HG03066 (cell line): ENCODE measurements at regions not wholly inside any gene's neighbourhood (a gene's known extent, or its start where the extent isn't known, plus 50 kb on each side); places are given as distances from the start of the nearest gene placed in this dataset.
"Not testable (repeated sequence)": the region's sequence is repeated elsewhere in the genome, so short reads cannot be mapped to it uniquely, and the experiment has no call there.

Experiments used
- ATAC-seq: cut with Tn5 transposase; IDR thresholded peaks from one replicate; pipeline ENCODE4 v1.9.1; 2021; ENCODE audit warnings: low read depth; ENCODE audit not compliant: unreplicated experiment

DNA sequence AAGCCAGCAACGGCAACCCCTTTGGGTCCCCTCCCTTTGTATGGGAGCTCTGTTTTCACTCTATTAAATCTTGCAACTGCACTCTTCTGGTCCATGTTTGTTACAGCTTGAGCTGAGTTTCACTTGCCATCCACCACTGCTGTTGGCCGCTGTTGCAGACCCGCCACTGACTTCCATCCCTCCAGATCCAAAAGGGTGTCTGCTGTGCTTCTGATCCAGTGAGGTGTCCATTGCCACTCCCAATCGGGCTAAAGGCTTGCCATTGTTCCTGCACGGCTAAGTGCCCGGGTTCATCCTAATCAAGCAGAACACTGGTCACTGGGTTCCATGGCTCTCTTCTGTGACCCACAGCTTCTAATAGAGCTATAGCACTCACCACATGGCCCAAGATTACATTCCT lies 615.1 kb downstream of the CETN3 start:
- ATAC-seq: not testable (repeated sequence)

GRCh38 chr5:89779734-89780133 lies 629.8 kb downstream of the CETN3 start:
- not testable (repeated sequence) for ATAC-seq

DNA sequence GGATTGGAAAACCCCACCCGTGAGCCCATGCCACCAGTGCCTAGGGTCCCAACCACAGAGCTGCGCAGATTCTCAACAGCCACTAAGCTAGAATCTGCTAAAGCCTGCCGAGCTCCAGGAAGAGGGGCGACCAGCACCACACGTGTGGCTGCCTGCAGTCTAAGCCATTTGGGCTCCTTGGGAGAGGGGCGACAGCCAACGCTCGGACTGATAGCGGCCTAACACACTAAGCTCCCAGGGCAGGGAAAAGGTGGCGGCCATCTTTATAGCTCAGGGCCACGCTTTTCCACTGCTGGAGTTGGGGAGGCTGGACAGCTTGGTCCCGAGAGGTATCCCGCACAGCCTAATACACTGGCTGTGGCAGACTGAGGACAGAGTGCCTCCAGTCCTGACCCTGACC lies 631.8 kb downstream of the CETN3 start:
- ATAC-seq: no peak

DNA sequence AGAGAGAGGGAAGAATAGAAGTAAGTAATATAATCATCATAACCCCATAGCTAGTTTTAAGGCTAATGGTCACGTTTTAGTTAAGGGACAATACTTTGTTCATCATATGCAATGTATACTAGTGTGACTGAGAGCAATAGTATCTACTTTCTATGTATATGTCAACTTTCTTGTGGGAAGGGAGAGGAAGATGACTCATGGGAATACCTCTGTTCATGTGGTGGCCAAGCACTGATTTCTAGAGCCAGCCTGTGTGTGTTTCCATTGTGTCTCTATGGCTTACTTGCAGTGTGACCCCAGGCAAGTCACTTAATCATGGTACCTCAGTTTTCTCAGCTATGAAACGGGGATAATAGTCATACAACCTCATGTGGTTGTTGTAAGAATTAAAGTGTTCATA lies 639.6 kb downstream of the CETN3 start:
- no peak for ATAC-seq

DNA sequence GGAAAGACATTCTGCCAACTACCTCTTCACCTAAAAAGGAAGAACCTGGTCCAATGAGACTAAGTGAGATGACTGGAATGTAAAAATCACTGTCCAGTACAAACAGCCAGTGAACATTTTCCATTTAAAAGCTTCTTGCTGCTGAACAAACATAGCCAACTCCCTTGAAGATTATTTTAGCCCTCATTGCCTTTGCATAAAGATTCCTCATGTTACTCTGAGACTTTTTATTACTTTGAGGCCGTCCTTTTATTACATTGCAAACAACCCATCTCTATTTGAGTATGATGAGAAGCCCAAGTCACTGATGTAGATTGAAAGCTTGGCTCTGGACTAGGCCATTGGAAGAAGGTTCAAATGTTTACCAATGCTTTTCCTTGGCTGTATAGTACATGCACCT lies 649.8 kb downstream of the CETN3 start:
- ATAC-seq: no peak

DNA sequence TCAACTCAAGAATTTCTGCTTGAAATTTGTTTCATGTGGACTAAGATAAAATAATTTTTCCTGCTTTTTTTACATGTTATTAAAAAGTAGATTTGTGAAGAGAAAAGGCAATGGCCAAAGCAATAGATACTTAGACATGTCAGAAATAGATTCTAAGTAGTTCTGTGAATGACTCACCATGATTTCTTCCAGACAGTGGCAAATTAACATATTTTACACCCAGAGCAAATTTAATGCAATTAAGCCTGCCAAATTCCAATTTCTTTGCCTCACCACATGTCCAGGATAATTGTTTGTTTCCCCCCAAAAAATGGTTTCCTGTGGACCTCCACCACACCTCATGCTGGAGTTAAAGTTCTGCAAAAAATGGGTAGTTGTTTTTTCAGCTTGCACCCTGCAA lies 651.4 kb downstream of the CETN3 start:
- no peak for ATAC-seq

GRCh38 chr5:89756955-89757354 lies 652.6 kb downstream of the CETN3 start:
- no peak for ATAC-seq

DNA sequence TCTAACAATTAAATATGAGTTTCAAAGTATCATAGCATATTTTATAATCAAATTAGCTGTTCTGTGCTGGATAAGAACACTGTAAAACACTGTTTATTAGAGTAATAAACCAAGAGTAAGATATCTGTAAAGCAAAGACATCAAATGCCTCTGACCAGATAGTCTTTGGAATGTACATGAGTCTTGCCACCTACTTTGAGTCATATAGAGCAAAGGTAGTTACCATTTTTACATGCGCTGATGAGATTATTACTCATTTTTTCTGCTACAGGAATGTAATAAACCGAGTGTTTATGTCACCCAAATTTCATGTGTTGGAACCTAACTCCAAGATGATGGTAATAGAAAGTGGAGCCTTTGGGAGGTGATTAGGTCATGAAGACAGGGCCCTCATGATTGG lies 654.5 kb downstream of the CETN3 start:
- ATAC-seq: no peak

GRCh38 chr5:89735082-89735481 lies 674.5 kb downstream of the CETN3 start:
- no peak for ATAC-seq

DNA sequence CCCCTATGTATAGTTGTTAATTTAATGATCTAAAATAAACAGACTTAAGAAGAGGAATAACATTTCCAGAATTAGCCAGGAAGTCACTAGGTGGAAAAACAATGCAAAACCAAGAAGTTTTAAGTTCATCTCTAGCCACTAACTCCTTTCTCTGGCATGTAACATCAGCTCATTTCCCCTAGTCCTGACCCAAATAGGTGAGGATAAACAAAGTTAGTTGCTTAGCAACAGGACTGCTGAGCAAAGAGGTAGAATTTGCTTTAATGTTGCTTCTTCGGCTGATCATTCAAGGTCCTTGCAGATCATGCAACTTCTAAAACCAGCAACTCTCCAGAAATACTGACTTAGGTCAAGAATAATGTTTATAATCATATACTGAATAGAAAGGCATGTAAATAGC lies 675.8 kb downstream of the CETN3 start:
- no peak for ATAC-seq

DNA sequence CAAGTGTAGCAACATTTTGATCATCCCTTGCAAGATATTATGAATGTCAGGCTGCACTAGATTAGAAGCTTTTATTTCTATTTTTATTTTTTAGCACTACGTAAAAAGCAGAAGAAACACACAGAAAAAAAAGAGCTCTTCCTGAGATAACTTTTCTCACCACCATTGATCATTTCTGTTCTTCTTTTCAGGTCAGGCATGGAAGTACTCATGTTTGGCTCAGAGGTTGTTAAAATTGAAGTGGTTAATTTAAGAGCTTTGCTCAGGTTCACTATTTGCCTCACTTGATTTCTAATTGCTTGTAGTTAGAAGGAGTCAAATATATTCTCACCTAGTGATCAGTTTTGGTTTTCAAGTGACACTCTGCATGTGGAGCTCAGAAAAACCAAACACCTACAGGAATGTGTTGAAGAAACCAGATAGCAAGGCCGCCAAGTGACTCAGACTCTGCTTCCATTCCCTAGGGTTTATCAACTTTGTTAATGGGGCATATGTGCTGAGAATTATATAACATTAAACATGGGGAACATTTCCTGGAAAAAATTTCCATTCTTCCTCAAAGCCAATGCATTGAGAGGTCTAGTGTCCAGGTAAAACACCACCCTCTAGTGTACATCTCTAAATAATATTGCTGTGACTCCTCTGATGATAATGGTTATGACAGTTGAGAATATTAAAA lies 679.8 kb downstream of the CETN3 start:
- no peak for ATAC-seq

- no peak for ATAC-seq
Measured at GRCh38 chr5:89728750-89729149, 680.8 kb downstream of the CETN3 start.

DNA sequence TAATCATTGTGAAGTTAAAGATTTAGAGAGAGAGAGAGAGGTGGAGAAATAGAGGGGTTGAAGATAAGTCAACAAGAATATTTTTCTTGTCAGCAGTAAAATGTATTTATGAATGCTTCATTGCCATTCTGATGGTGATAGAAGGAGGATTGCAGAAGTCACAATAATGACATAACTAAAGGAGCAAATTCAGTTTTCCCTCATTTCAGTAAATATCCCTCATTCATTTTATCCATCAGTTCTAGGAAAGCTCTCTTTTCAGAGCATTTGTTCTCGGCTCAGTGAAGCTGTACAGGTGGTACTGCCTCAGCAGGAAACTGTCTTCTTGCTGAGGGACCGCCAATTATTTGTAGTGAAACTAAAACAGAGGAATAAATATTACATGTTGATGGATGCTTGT lies 681.4 kb downstream of the CETN3 start:
- no peak for ATAC-seq

GRCh38 chr5:89724379-89725095 lies 685.0 kb downstream of the CETN3 start:
- no peak for ATAC-seq

GRCh38 chr5:89723907-89724306 lies 685.6 kb downstream of the CETN3 start:
- no peak for ATAC-seq

DNA sequence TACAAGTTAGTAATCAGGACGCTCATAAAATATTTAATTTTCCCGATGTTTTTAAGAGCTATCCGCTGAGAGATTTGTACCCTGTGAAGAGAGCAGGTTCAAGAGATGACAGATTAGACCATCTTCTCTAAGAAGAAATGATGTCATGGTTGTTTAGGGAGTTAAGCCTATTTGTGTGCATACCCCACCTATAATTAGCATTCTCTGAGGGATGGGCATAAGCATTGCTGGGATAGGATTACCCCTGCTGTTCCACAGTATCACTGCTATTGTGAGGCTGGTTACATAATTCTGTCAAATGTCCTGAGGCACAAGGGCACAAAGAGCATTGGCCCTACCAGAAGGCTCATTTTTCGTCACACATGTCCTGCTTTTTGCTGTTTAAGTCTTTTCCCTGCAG lies 687.0 kb downstream of the CETN3 start:
- ATAC-seq: no peak

- ATAC-seq: no peak
Measured at GRCh38 chr5:89721931-89722330, 687.6 kb downstream of the CETN3 start.

DNA sequence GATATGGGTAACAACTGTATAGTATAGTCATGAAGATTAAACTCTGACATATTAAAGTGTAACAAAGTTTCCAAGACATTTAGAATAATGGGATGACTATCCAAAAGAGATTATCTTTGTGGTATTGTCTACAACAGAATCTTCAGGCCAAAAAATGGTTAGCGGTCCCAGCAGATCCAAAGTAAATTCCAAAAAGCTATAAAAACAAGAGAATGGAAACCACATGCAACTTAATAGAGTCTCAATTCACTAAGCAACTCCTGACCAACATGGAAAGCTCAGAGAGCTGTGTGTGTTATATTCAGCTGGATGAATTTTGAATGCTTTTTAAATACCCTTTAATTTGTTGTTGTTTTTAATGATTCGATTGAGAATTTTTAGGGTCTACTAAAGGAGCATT lies 688.2 kb downstream of the CETN3 start:
- no peak for ATAC-seq

- ATAC-seq: no peak
Measured at GRCh38 chr5:89712134-89712700, 697.3 kb downstream of the CETN3 start.

- ATAC-seq: no peak
Measured at GRCh38 chr5:89711526-89711925, 698.0 kb downstream of the CETN3 start.

GRCh38 chr5:89710006-89710405 lies 699.5 kb downstream of the CETN3 start:
- ATAC-seq: no peak

DNA sequence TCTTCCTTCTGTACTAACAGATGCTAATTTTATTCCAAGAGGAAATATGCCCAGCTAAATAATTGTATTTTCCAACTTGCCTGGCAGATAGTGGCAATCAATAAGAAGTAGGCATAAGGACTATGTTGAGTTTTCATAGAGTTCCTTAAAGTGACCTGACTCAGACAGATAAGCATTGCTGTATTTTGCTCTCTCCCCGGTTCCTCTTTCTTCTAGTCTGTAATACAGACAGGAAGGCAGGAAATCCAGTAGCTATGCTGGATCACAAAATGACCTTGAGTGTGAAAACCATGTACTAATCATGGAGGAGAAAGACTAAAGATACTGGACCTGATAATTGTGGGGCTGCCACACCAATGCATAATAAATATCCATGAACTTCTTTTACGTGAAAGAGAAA lies 701.7 kb downstream of the CETN3 start:
- no peak for ATAC-seq
